NT2/D1 (cell line): ENCODE measurements at regions not wholly inside any gene's neighbourhood (a gene's known extent, or its start where the extent isn't known, plus 50 kb on each side); places are given as distances from the start of the nearest gene placed in this dataset.

Experiments used
- SUZ12 ChIP-seq: IDR thresholded peaks from 2 replicates; pipeline ENCODE4 v1.6.1; 2011; ENCODE audit not compliant: insufficient read length, insufficient read depth; ENCODE audit errors: extremely low read depth
- YY1 ChIP-seq: IDR thresholded peaks from 2 replicates; pipeline ENCODE4 v1.6.1; 2011; ENCODE audit not compliant: insufficient read length, insufficient read depth
- ZNF274 ChIP-seq: IDR thresholded peaks from 2 replicates; pipeline ENCODE4 v1.6.1; 2011; ENCODE audit warnings: mild to moderate bottlenecking, low read depth, low read length

- TF ChIP-seq YY1 (no peak), ZNF274 (no peak), SUZ12 (no peak)
These were observed 444.9 kb upstream of the TBL1XR1 start for GRCh38 chr3:177642042-177642803.
